HG02678 (cell line): ENCODE measurements at regions not wholly inside any gene's neighbourhood (a gene's known extent, or its start where the extent isn't known, plus 50 kb on each side); places are given as distances from the start of the nearest gene placed in this dataset.

Source experiments
- ATAC-seq: cut with Tn5 transposase; IDR thresholded peaks from one replicate; pipeline ENCODE4 v1.9.1; 2021; ENCODE audit warnings: mild to moderate bottlenecking, moderate library complexity; ENCODE audit not compliant: unreplicated experiment

DNA sequence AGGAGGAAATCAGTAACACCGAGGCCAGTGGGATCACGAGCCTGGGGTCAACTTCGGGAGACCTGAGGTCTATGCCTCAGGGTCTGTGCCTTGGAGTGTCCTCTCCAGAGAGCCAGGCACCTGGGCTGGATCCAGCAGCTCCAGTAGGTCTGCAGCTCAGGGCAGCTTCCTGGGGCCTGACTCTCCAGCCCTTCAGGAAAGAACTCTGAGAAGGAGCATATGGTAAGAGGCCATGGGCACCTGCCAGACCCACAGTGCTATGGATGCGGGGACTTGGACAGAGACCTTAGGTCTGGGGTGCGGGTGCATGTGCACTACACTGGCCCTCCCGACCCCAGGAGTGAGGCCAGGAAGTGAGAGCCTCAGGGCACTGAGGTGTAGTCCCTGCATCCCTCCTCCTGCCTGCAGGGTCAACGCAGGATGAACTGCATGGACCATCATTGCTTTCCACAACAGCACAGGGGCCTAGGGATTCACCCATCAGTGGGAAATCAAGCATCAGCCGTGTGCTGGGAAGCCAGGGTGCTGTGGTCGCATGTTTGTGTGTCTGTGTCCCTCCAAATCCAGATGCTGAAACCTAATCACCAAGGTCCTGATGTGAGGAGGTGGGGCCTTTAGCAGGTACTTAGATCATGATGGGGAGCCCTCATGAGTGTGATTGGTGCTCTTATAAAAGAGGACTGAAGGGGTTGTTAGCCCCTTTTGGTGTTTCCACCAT lies 210.9 kb upstream of the CST7 start:
- no peak for ATAC-seq

DNA sequence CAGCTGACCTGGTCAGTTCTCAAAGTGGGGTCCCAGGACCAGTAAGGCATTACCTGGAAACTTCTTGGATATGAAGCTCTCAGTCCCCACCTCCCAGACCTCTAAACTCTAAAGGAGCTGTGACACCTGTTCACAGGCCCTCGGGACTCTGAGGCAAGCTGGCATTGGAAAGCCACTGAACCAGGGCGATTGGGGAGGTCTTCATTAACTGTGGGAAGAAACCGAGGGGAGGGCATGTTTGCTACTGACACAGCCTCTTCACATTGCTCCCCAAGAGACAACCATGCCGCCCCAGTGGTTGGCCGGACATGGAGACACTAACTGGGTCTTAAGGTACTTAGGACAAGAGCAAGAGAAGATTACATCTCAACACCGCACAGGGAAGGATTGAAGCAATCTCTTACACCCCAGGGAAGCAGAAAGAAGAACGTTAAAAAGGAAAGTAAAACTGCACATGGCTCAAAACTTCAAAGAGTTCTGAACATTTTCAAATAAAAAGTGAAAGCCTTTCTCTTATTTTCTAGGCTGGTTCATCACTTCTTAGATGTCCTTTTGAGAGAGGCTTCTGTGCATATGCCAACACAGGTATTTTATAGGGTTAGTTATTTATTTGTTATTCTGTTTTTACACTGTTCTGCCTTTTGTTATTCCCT lies 210.0 kb upstream of the CST7 start:
- peak; percentile 76 for ATAC-seq

DNA sequence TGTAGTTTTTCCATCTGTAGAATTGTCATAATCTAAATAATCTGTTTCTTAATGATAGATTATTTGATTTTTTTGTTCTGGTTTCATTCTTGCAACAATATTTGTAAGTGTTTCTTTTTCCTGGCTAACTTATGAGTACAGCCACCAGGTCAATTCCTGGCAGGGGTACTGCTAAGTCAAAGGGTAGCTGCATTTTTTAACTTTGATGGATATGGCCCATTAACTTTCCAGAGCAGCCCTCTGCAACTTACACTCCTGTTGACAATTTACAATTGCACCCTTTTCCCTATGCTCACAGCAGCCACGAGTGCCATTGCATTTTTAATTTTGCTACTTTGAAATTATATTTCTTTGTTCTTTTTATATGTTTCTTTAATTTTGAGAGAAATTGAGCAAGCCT lies 209.3 kb upstream of the CST7 start:
- no peak for ATAC-seq

DNA sequence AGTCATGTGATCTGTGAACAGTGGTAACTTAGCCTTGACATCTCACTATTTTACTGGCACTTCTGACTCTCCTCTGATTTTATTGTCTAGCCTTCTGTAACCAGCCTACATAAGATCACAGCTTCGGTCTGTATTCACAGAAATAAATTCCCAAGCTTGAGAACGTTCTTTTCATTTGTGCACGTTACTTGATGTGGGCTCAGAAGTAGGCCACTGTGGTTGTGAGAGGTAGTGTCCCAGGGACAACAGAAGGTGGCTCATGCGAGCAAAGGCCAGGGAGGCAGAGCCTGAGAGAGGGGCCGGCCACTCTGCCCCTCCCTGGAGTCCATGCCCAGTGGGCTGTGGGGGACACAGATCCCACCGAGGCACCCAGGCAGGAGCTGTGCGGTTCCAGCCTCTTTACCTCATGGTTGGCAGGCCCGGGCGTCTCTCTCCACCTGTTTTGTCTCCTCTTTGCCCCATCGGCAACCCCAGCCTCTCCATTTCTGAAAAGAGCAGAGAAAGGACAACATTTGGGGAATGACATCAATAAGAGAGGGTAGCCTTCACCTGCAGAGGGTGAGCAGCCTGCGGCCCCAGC lies 207.5 kb upstream of the CST7 start:
- ATAC-seq: no peak

DNA sequence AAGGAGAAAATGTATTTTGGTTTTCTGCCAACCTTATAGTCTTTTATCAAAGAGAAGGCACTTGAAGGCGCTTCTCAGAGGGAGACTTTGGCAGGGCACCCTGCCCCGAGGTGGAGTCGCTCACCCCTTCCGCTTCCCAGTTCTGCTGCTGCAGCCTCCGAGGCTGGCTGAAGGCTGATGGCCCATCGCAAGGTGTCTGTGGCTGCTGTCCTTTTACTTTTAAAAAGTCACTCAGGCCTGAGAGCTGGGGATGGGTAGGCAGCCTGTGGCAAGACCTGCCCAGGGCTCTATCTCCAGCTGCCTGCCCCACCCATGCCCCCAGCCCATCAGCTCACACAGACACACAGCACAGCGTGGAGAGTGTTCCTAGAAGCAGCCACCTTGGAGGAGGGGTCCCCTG lies 206.6 kb upstream of the CST7 start:
- ATAC-seq: no peak

DNA sequence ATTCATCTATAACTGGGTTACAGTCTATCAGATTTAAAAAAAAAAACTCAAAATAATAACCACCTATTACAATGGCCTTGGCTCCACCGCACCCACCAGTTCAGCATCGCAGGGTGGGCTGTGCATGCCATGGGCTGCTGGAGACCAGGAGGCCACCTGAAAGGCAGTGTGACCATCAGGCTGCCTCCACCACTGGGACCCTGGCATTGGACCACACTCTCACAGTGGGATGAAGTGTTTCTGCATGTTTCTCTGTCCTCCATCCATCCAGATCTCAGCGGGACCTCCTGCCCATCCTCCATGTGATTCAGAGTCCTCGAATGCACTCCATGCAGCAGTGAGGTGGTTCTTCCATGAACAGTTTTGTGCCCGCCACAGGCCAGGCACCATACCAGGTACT lies 206.1 kb upstream of the CST7 start:
- ATAC-seq: no peak

DNA sequence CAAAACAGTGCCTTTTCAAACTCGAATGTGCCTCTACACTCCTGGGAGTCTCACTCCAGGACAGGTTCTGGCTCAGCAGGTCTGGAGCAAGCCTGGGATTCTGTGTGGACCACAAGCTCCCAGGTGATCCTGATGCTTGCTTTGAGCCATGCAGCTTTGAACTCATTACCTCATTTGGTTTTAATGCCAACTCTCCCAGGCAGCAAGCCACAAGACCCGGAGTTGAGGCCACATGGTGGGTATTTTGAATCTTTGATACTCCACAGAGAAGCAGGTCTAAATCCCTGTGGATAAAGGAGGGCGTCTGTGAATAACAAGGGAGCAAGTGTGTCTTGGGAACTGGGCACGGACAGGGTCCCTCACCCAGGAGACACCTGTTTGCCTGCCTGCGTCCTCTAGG lies 205.4 kb upstream of the CST7 start:
- ATAC-seq: no peak

DNA sequence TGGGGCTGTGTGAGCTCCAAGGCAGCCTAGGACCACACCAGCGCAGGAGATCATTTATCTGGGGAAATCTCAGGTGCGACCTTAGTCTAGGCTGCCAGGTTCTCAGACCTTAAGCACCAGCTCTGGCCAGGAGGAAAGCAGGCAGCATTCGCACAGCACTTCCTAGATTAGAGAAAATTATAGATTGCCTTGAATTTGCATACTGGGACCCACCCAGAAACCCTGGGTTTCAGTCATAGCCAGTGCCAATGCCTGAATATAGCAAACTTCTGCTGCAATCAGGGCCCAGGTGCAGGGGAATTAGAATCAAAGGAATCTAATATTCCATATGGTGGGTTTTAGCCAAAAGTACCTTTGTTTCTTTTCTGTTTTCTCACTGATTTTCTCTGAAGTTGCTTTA lies 204.3 kb upstream of the CST7 start:
- no peak for ATAC-seq

DNA sequence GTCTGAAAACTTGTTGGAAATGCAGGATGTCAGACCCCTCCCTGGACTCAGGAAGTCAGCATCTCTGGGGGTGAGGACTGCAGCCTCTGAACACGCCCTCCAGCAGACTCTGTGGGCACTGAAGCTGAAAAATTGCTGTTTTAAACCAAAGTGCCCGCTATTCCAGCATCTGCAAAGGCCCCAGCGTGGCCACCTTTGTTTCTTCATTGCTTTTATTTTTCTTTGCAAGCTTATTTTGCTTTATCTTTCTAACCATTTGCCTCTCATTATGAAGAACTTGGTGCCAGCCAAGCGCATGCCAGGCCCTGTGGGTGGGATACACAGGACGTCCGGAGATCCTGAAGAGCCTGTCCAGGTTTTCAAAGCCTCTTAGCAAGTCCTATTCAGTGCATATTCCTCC lies 203.9 kb upstream of the CST7 start:
- ATAC-seq: no peak

DNA sequence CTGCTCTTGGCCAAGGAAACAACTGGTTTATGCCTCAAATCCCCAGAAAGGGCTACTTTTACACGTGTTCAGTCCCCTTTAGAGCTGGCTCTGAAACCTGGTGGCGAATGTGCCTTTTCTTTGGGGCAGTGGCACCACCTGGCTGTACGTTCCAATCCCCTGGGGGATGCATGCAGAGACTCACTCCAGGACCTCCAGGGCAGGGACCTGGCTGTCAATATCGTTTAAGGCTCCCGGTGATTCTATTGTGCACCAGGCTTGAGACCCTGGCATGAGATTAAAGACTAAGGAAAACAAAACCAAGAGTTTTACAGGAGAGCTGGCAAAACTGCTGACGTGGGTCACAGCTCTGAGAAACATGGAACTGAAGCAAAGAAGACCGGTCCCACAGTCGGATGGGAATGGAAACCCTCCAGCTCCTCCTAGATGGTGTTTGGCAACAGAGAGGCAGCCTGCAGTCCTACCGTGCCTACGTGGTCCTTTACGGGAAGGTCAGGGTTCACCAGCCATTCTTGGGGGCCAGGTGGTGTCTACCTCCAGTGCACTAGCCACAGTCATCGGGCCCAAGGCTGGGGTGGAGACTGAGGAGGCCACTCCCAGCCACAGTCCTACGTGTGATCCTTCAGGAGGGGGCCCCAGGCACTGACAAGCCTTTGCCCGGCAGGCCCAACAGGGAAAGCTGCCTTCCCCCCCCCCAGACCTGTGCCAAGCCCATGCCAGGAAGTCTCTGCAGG lies 203.3 kb upstream of the CST7 start:
- no peak for ATAC-seq

DNA sequence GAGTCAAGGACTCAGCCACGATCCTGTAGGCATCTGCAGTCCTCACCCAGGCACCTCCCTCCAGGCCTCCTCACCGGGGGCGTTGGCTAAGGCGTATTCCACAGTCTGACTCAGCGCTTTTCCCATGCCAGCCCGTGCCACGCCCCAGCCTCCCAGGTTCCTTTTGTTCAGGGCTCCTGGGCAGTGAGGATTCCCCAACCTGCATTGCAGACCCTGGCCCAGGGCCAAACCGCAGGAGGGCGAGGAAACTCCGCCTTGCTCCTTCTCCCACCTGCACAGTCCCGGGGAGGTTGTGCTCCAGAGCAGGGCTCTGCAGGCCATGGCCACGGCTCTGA lies 202.8 kb upstream of the CST7 start:
- no peak for ATAC-seq

DNA sequence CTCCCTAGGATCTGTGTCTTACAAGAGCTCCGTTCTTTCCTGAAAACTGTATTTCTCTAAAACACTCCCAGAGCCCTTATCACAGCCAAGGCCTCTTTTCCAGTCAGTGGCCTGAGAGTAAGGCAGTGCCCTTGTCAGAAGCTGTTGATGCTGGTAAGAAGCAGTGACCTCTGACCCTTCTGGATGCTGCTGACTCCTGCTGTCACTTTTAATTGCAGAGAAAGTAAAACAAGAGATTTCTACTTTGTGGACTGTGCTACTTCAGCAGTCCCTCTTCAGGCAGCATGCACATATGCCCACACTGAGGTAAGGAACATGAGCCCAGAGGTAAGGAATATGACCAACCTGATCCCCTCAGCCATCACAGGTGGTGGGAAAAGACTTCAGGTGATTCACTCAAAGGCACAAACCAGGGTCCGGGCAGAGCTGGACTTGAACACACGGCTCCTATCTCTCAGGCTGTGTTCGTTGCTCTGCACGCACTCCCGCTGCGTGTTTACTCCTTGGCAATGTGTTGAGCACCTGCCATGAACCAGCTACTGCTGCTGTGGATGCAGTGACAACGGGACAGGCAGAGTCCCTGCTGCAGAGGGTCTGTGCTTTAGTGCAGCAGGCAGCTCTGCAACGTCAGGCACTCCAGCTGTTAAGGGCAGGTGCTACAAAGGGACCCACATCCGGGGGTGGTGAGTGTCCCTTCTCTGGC lies 201.9 kb upstream of the CST7 start:
- ATAC-seq: no peak

DNA sequence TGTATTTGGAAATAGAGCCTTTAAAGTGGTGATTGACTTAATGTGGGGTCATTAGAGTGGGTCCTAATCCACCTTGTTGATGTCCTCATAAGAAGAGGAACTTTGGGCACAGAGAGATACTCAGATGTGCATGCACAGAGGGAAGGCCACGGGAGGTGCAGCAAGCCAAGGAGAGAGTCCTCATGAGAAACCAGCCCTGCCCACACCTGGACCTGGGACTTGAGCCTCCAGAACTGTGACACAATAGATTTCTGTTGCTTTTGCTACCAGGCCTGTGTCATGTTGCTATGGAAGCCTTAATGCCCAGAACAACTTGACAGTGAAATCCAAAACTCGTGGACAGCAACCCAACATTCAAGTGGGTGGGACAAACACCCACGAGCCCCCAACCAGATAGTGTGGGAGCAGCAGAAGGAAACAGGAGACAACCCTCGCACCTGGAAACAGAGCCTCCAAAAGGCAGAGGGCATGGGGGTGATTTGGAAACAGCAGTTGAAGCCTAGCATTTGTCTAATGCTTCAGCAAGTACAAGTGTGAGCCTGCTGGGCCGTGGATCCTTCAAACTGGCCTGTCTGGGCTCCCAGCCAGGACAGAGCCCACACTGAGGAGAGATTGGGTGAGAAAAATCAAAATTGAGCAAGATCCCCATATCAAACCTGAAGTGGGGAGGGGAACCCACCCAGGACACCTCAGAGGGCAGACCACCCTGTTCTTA lies 201.0 kb upstream of the CST7 start:
- no peak for ATAC-seq

DNA sequence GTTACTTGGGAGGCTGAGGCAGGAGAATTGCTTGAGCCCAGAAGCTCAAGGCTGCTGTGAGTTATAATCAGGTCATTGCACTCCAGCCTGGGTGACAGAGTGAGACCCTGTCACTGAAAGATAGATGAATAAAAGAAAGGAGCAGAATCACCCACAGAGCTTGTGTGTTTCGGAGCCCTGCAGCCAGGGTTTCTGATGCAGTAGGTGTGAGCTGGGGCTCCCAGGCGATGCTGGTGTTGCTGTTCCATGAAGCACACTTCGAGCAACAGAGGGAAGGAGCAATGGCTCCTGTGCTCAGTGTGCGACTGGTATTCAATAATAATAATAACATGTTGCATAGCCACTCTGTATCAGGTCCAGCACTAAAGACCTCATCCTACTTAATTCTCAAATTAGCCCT lies 197.5 kb upstream of the CST7 start:
- no peak for ATAC-seq

DNA sequence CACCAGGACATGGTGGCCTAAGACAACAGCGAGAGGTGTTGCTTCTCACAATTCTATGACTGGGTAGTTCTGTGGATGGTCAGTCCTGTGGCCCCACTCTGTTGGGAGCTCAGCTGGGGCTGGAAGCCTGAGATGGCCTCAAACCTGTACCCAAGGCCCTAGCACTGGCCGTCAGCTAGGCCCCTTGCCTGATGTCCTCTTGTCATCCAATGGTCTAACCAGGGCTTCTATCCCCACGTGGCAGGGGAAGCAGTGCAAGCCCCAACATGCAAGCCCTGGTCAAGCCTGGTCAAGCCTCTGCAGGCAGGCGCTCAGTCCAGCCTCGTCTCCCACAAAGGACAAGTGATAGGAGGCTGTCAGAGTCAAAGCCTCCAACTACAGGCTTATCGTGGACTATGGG lies 196.5 kb upstream of the CST7 start:
- no peak for ATAC-seq

DNA sequence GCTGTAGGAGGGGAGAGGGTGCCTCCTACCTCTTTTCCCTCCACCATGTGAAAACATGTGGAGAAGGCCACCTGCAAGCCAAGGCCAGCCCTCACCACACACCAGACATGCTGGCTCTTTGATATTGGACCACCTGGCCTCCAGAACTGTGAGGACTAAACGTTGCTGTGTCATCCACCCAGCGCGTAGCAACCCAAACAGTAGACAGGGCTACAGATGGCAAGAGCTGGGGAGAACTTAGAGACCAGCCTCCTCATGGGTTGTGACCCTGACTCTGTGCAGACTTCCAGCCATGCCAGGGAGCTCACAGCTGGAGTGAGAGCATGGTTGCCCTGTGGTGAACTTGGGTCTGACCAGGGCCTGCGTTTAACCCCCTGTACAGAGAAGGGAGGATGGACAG lies 195.9 kb upstream of the CST7 start:
- ATAC-seq: no peak

DNA sequence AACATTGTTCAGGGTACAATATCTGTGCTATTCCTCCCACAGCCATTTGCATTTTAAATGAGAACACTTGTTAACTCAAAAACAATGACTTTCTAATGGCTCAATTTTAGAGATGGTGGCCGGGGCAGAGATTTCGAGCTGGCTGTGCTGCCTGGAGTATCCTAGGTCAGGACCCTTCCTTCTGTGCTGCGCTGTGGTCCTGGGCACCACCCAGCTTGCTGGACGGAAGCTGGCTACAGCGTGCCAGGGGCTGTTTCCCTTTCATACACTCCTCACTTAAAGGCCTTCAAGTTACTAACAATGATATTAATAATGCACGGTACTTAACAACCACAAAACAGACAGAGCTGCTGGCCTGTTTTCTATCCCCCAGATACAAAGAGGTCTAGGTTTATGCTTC lies 194.4 kb upstream of the CST7 start:
- ATAC-seq: no peak

DNA sequence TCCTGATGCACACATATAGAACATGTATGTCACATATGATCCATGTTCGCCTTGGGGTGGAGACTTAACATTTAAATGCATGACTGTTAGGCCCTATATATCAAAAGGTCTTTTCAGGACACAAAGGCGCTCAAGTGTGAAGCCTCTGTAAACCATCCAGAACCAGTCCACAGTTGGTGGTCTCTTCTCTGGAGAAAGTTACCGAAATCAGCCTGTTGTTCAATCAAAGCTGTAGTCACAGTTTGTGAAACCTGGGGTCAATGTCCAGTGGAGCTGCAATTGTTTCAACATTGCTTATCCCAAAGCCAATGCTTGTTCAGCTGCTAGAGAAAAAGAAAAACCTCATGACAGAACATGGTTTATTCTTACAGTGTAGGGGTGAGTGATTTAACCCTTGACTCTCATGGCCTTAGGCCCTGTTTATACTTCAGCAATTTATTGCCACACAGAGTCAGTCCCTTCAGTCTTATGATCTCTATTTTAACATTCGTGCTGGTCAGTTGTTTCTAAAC lies 193.6 kb upstream of the CST7 start:
- no peak for ATAC-seq

DNA sequence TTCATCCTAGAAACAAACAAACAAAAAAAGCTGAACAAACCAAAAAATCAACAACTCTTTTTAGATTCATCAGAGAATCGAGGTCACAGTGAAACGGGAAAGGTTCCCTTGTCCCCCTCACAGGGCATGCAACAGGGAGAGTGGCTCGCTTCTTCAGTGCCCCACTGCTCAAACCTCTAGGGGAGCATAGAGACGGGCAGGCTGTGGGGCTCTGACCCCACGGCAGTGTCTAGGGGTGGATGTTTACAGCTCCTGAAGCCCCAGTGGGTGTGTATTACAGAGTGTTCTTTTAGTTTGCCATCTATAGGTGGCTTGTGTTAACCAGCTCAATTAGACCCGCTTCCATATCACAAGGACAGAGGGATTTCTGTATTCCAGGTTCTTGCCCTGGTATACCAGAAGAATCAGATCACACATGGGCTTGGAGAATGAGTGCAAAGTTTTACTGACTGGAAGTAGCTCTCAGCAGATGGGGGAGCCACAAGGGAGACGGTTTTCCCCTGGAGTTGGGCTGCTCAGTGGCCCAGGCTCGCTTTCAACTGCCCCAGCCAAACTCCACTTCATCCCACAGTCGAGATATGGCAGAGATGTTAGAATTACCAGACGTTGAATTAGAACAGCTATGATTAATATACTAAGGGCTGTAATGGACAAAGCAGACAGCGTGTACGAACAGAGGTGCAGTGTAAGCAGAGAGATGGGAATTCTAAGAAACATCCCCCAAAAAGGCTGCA lies 192.6 kb upstream of the CST7 start:
- no peak for ATAC-seq
